ENCODE measurements at regions not wholly inside any gene's neighbourhood (a gene's known extent, or its start where the extent isn't known, plus 50 kb on each side); places are given as distances from the start of the nearest gene placed in this dataset.

DNA sequence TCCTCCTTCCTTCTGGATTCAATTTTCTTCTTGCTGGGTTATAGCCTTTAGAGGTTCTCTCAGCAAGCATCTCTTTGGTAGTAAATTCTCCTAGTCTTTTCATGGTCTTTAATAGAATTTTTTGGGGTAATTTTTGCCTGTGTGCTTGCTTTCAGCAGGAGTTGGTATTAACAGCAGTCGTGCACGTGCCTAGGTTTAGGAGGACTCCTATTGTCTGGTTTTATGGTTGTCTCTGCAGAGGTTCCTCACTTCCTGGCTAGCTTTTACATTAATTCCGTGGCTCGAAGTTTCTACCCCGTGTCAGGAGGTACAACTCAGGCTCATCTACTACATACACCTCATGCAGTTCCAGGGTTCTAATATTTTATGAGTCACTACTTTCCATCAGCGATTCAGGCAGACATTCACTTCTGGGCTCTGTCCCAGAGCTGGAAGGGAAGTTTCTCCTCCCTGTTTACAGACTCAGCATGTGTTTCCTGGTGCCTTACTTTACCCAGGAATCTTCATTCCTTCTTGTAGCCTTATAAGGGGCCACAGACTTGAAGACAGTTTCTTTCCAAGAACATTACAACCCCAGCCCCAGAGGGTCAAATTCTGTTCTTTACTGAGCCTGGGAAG lies 643.6 kb downstream of the HS3ST4 start:
- H3K9me2 ChIP-seq (ENCODE audit: insufficient read depth, low read length): no peaks in the 10 kb centered on the region
- ChIA-PET CTCF (ENCODE audit: unreplicated experiment) (no interaction called here), POLR2A (no interaction called here)
- DNase-seq (ENCODE audit: low spot score): no peak
- H3K4me3 ChIP-seq (ENCODE audit: low read depth, low read length, poor library complexity, severe bottlenecking): no peak overlapping the region
- no peaks in the 10 kb centered on the region for H3K9me3 ChIP-seq (ENCODE audit: low read length)
- BruUV-seq (replicated peaks): no TSS peak
- intact Hi-C loops (cut with micrococcal nuclease; ENCODE audit: unreplicated experiment): no loop called here
- H4K20me1 ChIP-seq (ENCODE audit: insufficient read depth, low read length): no peaks in the 10 kb centered on the region
- H3K79me2 ChIP-seq (ENCODE audit: insufficient read depth, low read depth, low read length): no peaks in the 10 kb centered on the region
- H2AFZ ChIP-seq (ENCODE audit: low read length): no peak overlapping the region
- no peak overlapping the region for H3K27ac ChIP-seq (ENCODE audit: low read depth, low read length, poor library complexity, severe bottlenecking)
- TF ChIP-seq, protein P1, sequence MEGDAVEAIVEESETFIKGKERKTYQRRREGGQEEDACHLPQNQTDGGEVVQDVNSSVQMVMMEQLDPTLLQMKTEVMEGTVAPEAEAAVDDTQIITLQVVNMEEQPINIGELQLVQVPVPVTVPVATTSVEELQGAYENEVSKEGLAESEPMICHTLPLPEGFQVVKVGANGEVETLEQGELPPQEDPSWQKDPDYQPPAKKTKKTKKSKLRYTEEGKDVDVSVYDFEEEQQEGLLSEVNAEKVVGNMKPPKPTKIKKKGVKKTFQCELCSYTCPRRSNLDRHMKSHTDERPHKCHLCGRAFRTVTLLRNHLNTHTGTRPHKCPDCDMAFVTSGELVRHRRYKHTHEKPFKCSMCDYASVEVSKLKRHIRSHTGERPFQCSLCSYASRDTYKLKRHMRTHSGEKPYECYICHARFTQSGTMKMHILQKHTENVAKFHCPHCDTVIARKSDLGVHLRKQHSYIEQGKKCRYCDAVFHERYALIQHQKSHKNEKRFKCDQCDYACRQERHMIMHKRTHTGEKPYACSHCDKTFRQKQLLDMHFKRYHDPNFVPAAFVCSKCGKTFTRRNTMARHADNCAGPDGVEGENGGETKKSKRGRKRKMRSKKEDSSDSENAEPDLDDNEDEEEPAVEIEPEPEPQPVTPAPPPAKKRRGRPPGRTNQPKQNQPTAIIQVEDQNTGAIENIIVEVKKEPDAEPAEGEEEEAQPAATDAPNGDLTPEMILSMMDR (conservative IDR thresholded peaks at IDR 0.05; ENCODE audit: low read length): no peak
- no peak for TF ChIP-seq EZH2phosphoT487 (IDR thresholded peaks at IDR 0.05; ENCODE audit: borderline replicate concordance, low read depth, low read length)
- no peaks in the 10 kb centered on the region for H3K36me3 ChIP-seq (ENCODE audit: insufficient read depth, low read length)
- no peak overlapping the region for H3K4me2 ChIP-seq (ENCODE audit: low read length)
- no peaks in the 10 kb centered on the region for H3K4me1 ChIP-seq (ENCODE audit: insufficient read depth, low read length, poor library complexity, severe bottlenecking)

DNA sequence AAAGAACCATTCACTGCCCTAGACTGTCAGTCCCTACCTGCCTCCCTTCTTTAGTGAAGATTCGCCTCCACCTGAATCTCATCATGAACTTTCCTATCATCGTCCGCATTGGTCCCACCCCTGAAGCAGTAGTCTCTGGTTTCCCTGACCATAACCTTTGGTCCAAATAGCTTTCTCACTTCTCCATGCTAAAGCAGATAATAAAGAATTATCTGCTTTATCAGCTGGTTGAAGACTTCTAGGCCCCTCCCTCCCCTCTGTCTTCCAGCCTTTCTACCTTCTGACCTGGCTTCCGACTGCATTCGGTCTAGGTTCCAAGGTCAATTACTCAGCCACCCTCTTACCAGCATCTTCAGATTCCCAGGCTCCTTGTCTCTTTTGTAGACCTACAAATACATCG lies 650.9 kb downstream of the HS3ST4 start:
- Histone ChIP-seq H3K36me3 (ENCODE audit: insufficient read depth, low read length) (no peaks in the 10 kb centered on the region), H3K79me2 (ENCODE audit: insufficient read depth, low read depth, low read length) (no peaks in the 10 kb centered on the region), H3K9me2 (ENCODE audit: insufficient read depth, low read length) (no peaks in the 10 kb centered on the region), H3K9me3 (ENCODE audit: low read length) (no peaks in the 10 kb centered on the region), H3K4me3 (ENCODE audit: low read depth, low read length, poor library complexity, severe bottlenecking) (no peak overlapping the region), H3K4me1 (ENCODE audit: insufficient read depth, low read length, poor library complexity, severe bottlenecking) (no peaks in the 10 kb centered on the region), H4K20me1 (ENCODE audit: insufficient read depth, low read length) (no peaks in the 10 kb centered on the region), H3K4me2 (ENCODE audit: low read length) (no peak overlapping the region), H2AFZ (ENCODE audit: low read length) (no peak overlapping the region), H3K27ac (ENCODE audit: low read depth, low read length, poor library complexity, severe bottlenecking) (no peak overlapping the region)
- CTCF ChIA-PET (ENCODE audit: unreplicated experiment): no interaction called here
- POLR2A ChIA-PET: no interaction called here
- TF ChIP-seq, protein P1 (conservative IDR thresholded peaks at IDR 0.05; ENCODE audit: low read length): no peak
- no peak for TF ChIP-seq EZH2phosphoT487 (IDR thresholded peaks at IDR 0.05; ENCODE audit: borderline replicate concordance, low read depth, low read length)
- intact Hi-C loops (cut with micrococcal nuclease; ENCODE audit: unreplicated experiment): no loop called here
- BruUV-seq (replicated peaks): no TSS peak
- DNase-seq (ENCODE audit: low spot score): no peak

DNA sequence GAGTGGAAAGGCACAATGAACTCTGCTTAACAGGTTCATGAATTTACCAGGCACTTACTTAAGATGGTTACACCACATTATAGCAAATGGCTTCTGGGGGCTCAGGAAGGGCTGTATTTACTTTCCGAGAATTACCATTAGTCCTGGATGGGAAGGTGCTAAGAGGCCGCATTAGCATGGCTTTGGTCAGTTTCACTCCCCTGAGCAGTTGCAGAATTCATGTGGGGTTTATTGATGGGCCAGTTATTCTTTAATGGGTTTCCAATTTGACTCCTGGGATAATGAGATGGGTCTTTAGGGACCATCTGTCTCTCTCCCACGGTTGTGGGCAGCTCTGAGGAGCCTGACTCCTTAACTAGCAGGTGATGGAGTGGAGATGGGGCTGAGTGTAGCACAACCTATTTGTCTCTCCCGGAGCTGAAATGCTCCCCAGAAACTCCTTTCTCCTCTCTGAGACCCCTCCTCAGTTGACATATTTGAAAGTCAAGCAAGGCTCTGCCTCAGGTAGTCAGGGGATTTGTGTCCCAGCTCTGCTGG lies 652.5 kb downstream of the HS3ST4 start:
- H3K36me3 ChIP-seq (ENCODE audit: insufficient read depth, low read length): no peaks in the 10 kb centered on the region
- H3K4me1 ChIP-seq (ENCODE audit: insufficient read depth, low read length, poor library complexity, severe bottlenecking): no peaks in the 10 kb centered on the region
- H3K4me2 ChIP-seq (ENCODE audit: low read length): no peak overlapping the region
- POLR2A ChIA-PET: no interaction called here
- H4K20me1 ChIP-seq (ENCODE audit: insufficient read depth, low read length): no peaks in the 10 kb centered on the region
- H3K79me2 ChIP-seq (ENCODE audit: insufficient read depth, low read depth, low read length): no peaks in the 10 kb centered on the region
- TF ChIP-seq, protein P1 (conservative IDR thresholded peaks at IDR 0.05; ENCODE audit: low read length): no peak
- TF ChIP-seq EZH2phosphoT487 (IDR thresholded peaks at IDR 0.05; ENCODE audit: borderline replicate concordance, low read depth, low read length): no peak
- no TSS peak for BruUV-seq (replicated peaks)
- no peak overlapping the region for H3K4me3 ChIP-seq (ENCODE audit: low read depth, low read length, poor library complexity, severe bottlenecking)
- intact Hi-C loops (cut with micrococcal nuclease; ENCODE audit: unreplicated experiment): no loop called here
- no peak overlapping the region for H3K27ac ChIP-seq (ENCODE audit: low read depth, low read length, poor library complexity, severe bottlenecking)
- H3K9me2 ChIP-seq (ENCODE audit: insufficient read depth, low read length): no peaks in the 10 kb centered on the region
- no peaks in the 10 kb centered on the region for H3K9me3 ChIP-seq (ENCODE audit: low read length)
- CTCF ChIA-PET (ENCODE audit: unreplicated experiment): no interaction called here
- no peak for DNase-seq (ENCODE audit: low spot score)
- H2AFZ ChIP-seq (ENCODE audit: low read length): no peak overlapping the region
